ENCODE measurements at regions not wholly inside any gene's neighbourhood (a gene's known extent, or its start where the extent isn't known, plus 50 kb on each side); places are given as distances from the start of the nearest gene placed in this dataset.

DNA sequence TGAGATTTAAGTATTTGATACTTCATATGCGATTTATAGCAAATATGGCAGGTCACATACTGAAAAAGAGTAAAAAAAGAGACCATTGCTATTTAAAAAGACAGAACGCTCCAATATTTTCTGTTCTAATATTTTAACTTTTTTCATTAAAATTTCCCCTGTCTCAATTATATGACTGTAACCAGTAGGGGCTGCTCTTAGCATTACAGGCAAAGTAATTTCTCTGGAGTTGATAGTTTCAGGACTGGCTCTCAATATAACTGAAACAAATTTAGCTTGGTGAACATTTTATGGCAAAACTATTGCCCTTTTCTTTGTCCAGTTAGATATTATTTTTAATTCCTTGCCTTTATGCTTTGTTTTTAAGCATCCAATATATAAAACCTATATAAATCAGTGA, 286.3 kb upstream of the ROBO2 start:
- TF ChIP-seq EZH2 (IDR thresholded peaks at IDR 0.05; ENCODE audit: borderline replicate concordance, low read depth, low read length, severe bottlenecking) = no peak
- TF ChIP-seq, protein P1, sequence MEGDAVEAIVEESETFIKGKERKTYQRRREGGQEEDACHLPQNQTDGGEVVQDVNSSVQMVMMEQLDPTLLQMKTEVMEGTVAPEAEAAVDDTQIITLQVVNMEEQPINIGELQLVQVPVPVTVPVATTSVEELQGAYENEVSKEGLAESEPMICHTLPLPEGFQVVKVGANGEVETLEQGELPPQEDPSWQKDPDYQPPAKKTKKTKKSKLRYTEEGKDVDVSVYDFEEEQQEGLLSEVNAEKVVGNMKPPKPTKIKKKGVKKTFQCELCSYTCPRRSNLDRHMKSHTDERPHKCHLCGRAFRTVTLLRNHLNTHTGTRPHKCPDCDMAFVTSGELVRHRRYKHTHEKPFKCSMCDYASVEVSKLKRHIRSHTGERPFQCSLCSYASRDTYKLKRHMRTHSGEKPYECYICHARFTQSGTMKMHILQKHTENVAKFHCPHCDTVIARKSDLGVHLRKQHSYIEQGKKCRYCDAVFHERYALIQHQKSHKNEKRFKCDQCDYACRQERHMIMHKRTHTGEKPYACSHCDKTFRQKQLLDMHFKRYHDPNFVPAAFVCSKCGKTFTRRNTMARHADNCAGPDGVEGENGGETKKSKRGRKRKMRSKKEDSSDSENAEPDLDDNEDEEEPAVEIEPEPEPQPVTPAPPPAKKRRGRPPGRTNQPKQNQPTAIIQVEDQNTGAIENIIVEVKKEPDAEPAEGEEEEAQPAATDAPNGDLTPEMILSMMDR (IDR thresholded peaks at IDR 0.05; ENCODE audit: borderline replicate concordance, extremely low read depth, low read length, poor library complexity, severe bottlenecking) = no peak

Measured in DND-41 (cell line).